ENCODE measurements at regions not wholly inside any gene's neighbourhood (a gene's known extent, or its start where the extent isn't known, plus 50 kb on each side); places are given as distances from the start of the nearest gene placed in this dataset.

- H3K9me3 ChIP-seq (ENCODE audit: low read length), result no peaks in the 10 kb centered on the region
- Mint-ChIP-seq H3K4me1 (no peaks in the 10 kb centered on the region), H3K4me3 (no peak overlapping the region), H3K36me3 (no peaks in the 10 kb centered on the region), H3K27me3 (peaks cover 6 to 7% of the 10 kb centered on the region in 2 donors), H3K27ac (no peak overlapping the region), H3K9me3 (no peaks in the 10 kb centered on the region)
- H3K27ac ChIP-seq (ENCODE audit: low read depth, low read length), result no peak overlapping the region
- H3K36me3 ChIP-seq (ENCODE audit: insufficient read depth, low read length), result no peaks in the 10 kb centered on the region
- ChIA-PET CTCF (no interaction called here), POLR2A (no interaction called here)
- no peak overlapping the region for H3K4me3 ChIP-seq (ENCODE audit: low read length)
- no peaks in the 10 kb centered on the region for H3K4me1 ChIP-seq (ENCODE audit: insufficient read depth, low read length)
- H3K27me3 ChIP-seq (ENCODE audit: insufficient read depth, low read length, poor library complexity, severe bottlenecking), result no peaks in the 10 kb centered on the region
- no peak for DNase-seq
These were observed 230.2 kb upstream of the JADE1 start for GRCh38 chr4:128579154-128579853.

DNA sequence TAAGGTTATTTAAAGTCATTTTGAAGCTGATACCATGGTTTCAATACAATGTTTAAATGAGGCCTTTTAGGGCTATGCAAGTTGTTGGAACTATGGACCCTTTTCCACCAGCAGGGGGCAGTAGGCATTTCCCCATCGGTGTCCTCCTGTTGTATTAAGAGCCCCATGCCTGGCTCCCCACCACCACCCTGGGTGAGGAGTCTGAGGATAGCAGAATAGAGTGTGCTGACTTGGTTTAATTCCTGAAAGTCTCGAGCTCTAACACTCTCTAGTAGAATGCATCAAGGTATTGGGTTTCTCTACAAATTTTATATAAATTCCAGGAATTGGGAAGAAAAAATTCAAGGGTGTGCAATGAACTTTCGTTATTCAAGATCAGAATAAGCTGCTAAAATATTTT, 234.8 kb upstream of the JADE1 start:
- Mint-ChIP-seq H3K27me3 (peaks cover 10 to 15% of the 10 kb centered on the region in 2 donors), H3K36me3 (no peaks in the 10 kb centered on the region), H3K4me3 (no peak overlapping the region), H3K9me3 (no peaks in the 10 kb centered on the region), H3K4me1 (no peaks in the 10 kb centered on the region), H3K27ac (no peak overlapping the region)
- ChIA-PET CTCF (no interaction called here), POLR2A (interaction anchor here (1.0 kb wide), 1 partner anchor 235 kb away, joined by 5 read pairs; no protein-coding TSS in a partner anchor)
- H3K36me3 ChIP-seq (ENCODE audit: insufficient read depth, low read length), result no peaks in the 10 kb centered on the region
- no peaks in the 10 kb centered on the region for H3K27me3 ChIP-seq (ENCODE audit: insufficient read depth, low read length, poor library complexity, severe bottlenecking)
- H3K9me3 ChIP-seq (ENCODE audit: low read length), result no peaks in the 10 kb centered on the region
- H3K27ac ChIP-seq (ENCODE audit: low read depth, low read length), result no peak overlapping the region
- no peak overlapping the region for H3K4me3 ChIP-seq (ENCODE audit: low read length)
- DNase-seq, result peak; percentile 25 to 69 (median 34)
- no peaks in the 10 kb centered on the region for H3K4me1 ChIP-seq (ENCODE audit: insufficient read depth, low read length)

GRCh38 chr4:128573781-128574508, 235.6 kb upstream of the JADE1 start:
- DNase-seq, result no peak
- Histone ChIP-seq H3K9me3 (ENCODE audit: low read length) (no peaks in the 10 kb centered on the region), H3K27ac (ENCODE audit: low read depth, low read length) (no peak overlapping the region), H3K4me3 (ENCODE audit: low read length) (no peak overlapping the region), H3K27me3 (ENCODE audit: insufficient read depth, low read length, poor library complexity, severe bottlenecking) (no peaks in the 10 kb centered on the region), H3K4me1 (ENCODE audit: insufficient read depth, low read length) (no peaks in the 10 kb centered on the region), H3K36me3 (ENCODE audit: insufficient read depth, low read length) (no peaks in the 10 kb centered on the region)
- H3K27me3 Mint-ChIP-seq, result peaks cover 10 to 15% of the 10 kb centered on the region in 2 donors
- ChIA-PET CTCF (no interaction called here), POLR2A (interaction anchor here (1.0 kb wide), 1 partner anchor 236 kb away, joined by 5 read pairs; no protein-coding TSS in a partner anchor)
- H3K36me3 Mint-ChIP-seq, result no peaks in the 10 kb centered on the region
- no peak overlapping the region for H3K27ac Mint-ChIP-seq
- no peaks in the 10 kb centered on the region for H3K9me3 Mint-ChIP-seq
- H3K4me3 Mint-ChIP-seq, result no peak overlapping the region
- H3K4me1 Mint-ChIP-seq, result no peaks in the 10 kb centered on the region

DNA sequence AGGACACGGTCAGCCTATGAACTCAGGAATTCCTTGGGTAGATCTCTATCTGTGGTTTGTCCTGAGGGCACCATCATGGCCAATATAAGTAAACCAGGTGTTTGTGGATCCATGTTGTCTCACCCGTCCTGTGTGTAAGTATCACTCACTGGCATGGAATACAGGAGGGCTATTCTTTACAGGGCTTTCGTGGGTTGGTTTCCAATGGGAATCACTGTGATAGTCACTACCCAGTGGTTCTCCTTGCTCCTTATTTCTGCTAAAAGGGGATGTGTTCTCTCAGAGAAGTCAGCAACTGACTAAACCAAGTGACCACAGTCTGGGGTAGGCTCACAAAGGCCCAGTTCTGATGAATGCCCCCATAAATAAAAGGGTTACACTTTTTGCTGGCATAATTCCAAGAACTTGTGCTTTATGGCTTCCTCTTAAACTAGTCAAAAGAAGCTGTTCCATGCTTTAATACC, 236.7 kb upstream of the JADE1 start:
- Histone ChIP-seq H3K27me3 (ENCODE audit: insufficient read depth, low read length, poor library complexity, severe bottlenecking) (no peaks in the 10 kb centered on the region), H3K9me3 (ENCODE audit: low read length) (no peaks in the 10 kb centered on the region), H3K36me3 (ENCODE audit: insufficient read depth, low read length) (no peaks in the 10 kb centered on the region), H3K4me3 (ENCODE audit: low read length) (no peak overlapping the region), H3K4me1 (ENCODE audit: insufficient read depth, low read length) (no peaks in the 10 kb centered on the region), H3K27ac (ENCODE audit: low read depth, low read length) (no peak overlapping the region)
- H3K36me3 Mint-ChIP-seq, result no peaks in the 10 kb centered on the region
- no peak overlapping the region for H3K27ac Mint-ChIP-seq
- peaks cover 10 to 24% of the 10 kb centered on the region in 2 donors for H3K27me3 Mint-ChIP-seq
- DNase-seq, result no peak
- ChIA-PET POLR2A (no interaction called here), CTCF (no interaction called here)
- no peaks in the 10 kb centered on the region for H3K9me3 Mint-ChIP-seq
- no peak overlapping the region for H3K4me3 Mint-ChIP-seq
- no peaks in the 10 kb centered on the region for H3K4me1 Mint-ChIP-seq

DNA sequence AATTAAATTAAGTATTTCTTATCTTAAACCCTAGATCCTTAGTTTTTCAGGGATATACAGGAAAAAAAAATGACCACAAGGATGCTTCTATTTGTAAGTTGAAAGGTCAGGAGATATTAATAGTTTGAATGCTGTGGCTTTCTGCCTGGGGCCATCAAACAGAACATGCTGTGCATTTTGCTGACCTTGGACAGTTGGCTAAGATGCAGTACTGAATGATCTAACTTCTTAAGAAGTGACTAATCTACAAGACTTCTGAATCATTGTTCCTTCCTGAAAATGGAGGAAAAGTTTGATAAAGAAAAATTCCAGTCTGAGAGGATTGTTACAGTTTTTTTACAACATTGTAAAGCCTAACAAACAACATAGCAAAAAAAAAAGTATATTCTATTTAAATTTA, 237.8 kb upstream of the JADE1 start:
- peaks cover 10 to 24% of the 10 kb centered on the region in 2 donors for H3K27me3 Mint-ChIP-seq
- no peak overlapping the region for H3K27ac Mint-ChIP-seq
- H3K4me3 ChIP-seq (ENCODE audit: low read length), result no peak overlapping the region
- no peaks in the 10 kb centered on the region for H3K4me1 Mint-ChIP-seq
- ChIA-PET CTCF (no interaction called here), POLR2A (no interaction called here)
- no peaks in the 10 kb centered on the region for H3K36me3 Mint-ChIP-seq
- H3K9me3 ChIP-seq (ENCODE audit: low read length), result no peaks in the 10 kb centered on the region
- DNase-seq, result no peak
- no peaks in the 10 kb centered on the region for H3K9me3 Mint-ChIP-seq
- no peaks in the 10 kb centered on the region for H3K4me1 ChIP-seq (ENCODE audit: insufficient read depth, low read length)
- H3K27me3 ChIP-seq (ENCODE audit: insufficient read depth, low read length, poor library complexity, severe bottlenecking), result no peaks in the 10 kb centered on the region
- H3K4me3 Mint-ChIP-seq, result no peak overlapping the region
- H3K27ac ChIP-seq (ENCODE audit: low read depth, low read length), result no peak overlapping the region
- H3K36me3 ChIP-seq (ENCODE audit: insufficient read depth, low read length), result no peaks in the 10 kb centered on the region

DNA sequence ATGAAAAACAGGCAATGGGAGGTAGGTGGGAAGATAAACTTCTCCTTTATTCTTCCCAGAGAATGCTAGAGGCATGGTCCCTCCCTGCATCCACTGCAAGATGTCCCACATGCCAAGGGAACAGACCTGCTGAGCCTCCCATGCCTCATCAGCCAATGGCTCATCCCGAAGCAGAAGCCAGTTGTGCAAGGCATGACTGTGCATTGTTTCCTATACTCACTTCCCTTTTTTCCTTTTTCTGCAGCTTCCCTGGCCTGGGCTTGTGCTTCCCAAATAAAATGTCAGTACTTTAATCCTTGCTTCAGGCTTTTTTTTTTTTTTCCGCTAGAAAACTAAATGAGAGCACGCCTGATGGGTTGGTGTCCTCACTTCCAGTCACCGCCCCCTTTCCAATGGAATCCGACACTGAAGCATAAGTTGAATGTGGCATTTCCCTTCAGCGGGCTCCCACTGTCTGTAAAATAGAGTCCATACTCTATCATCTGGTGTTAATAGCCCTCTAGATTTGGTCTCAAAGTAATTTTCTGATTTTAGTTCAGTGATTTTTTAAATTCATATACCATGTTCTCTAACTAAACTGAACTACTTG, 239.0 kb upstream of the JADE1 start:
- Mint-ChIP-seq H3K27ac (no peak overlapping the region), H3K9me3 (no peaks in the 10 kb centered on the region), H3K27me3 (peaks cover 12 to 25% of the 10 kb centered on the region in 2 donors), H3K4me3 (no peak overlapping the region), H3K4me1 (no peaks in the 10 kb centered on the region), H3K36me3 (no peaks in the 10 kb centered on the region)
- Histone ChIP-seq H3K27me3 (ENCODE audit: insufficient read depth, low read length, poor library complexity, severe bottlenecking) (no peaks in the 10 kb centered on the region), H3K4me1 (ENCODE audit: insufficient read depth, low read length) (no peaks in the 10 kb centered on the region), H3K36me3 (ENCODE audit: insufficient read depth, low read length) (no peaks in the 10 kb centered on the region), H3K4me3 (ENCODE audit: low read length) (no peak overlapping the region), H3K27ac (ENCODE audit: low read depth, low read length) (no peak overlapping the region), H3K9me3 (ENCODE audit: low read length) (no peaks in the 10 kb centered on the region)
- no peak for DNase-seq
- POLR2A ChIA-PET, result no interaction called here
- CTCF ChIA-PET, result no interaction called here

DNA sequence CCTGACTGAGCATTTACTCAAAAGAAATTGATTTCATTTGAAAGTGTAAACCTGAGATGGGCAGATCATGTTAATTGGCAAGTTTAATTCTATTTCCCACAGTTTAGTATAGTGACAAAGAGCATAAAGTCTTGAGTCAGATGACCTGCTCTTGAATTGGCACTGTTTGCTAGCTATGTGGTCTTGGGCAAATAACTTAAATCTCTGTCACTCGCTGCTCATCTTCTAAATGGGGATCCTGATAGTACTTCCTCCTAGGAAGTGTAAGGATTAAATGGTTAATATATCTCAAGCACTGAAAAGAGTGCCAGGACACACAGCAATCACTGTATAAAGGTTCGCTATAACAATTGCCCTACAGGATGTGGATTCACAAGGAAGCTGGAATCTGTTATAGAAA, 242.8 kb upstream of the JADE1 start:
- ChIA-PET POLR2A (no interaction called here), CTCF (interaction anchor here (1.3 kb wide), 1 partner anchor 9 kb away, joined by 3 read pairs; no protein-coding TSS in a partner anchor)
- H3K9me3 Mint-ChIP-seq, result no peaks in the 10 kb centered on the region
- Histone ChIP-seq H3K4me1 (ENCODE audit: insufficient read depth, low read length) (no peaks in the 10 kb centered on the region), H3K27ac (ENCODE audit: low read depth, low read length) (no peak overlapping the region), H3K4me3 (ENCODE audit: low read length) (no peak overlapping the region), H3K36me3 (ENCODE audit: insufficient read depth, low read length) (no peaks in the 10 kb centered on the region), H3K9me3 (ENCODE audit: low read length) (no peaks in the 10 kb centered on the region), H3K27me3 (ENCODE audit: insufficient read depth, low read length, poor library complexity, severe bottlenecking) (no peaks in the 10 kb centered on the region)
- H3K27me3 Mint-ChIP-seq, result peaks cover 13 to 36% of the 10 kb centered on the region in 2 donors
- no peak overlapping the region for H3K27ac Mint-ChIP-seq
- DNase-seq, result no peak
- no peaks in the 10 kb centered on the region for H3K4me1 Mint-ChIP-seq
- H3K36me3 Mint-ChIP-seq, result no peaks in the 10 kb centered on the region
- H3K4me3 Mint-ChIP-seq, result no peak overlapping the region

- Mint-ChIP-seq H3K36me3 (no peaks in the 10 kb centered on the region), H3K4me3 (no peak overlapping the region), H3K27ac (no peak overlapping the region), H3K27me3 (peaks cover 16 to 34% of the 10 kb centered on the region in 2 donors), H3K4me1 (no peaks in the 10 kb centered on the region), H3K9me3 (no peaks in the 10 kb centered on the region)
- CTCF ChIA-PET, result interaction anchor here (1.3 kb wide), 1 partner anchor 11 kb away, joined by 3 read pairs; no protein-coding TSS in a partner anchor
- Histone ChIP-seq H3K27ac (ENCODE audit: low read depth, low read length) (no peak overlapping the region), H3K9me3 (ENCODE audit: low read length) (no peaks in the 10 kb centered on the region), H3K4me3 (ENCODE audit: low read length) (no peak overlapping the region), H3K4me1 (ENCODE audit: insufficient read depth, low read length) (no peaks in the 10 kb centered on the region), H3K36me3 (ENCODE audit: insufficient read depth, low read length) (no peaks in the 10 kb centered on the region), H3K27me3 (ENCODE audit: insufficient read depth, low read length, poor library complexity, severe bottlenecking) (no peaks in the 10 kb centered on the region)
- POLR2A ChIA-PET, result no interaction called here
- DNase-seq, result no peak
These were observed 243.8 kb upstream of the JADE1 start for GRCh38 chr4:128565565-128566186.
